ENCODE measurements at regions not wholly inside any gene's neighbourhood (a gene's known extent, or its start where the extent isn't known, plus 50 kb on each side); places are given as distances from the start of the nearest gene placed in this dataset.

- no peak for TF ChIP-seq HOMEZ (CRISPR knock-in tag; IDR thresholded peaks at IDR 0.05)
- no peak for TF ChIP-seq NCOR1 (IDR thresholded peaks at IDR 0.05)
- no peak for TF ChIP-seq ZNF395 (CRISPR knock-in tag; IDR thresholded peaks at IDR 0.05)
- TF ChIP-seq CHD2 (IDR thresholded peaks at IDR 0.05; ENCODE audit: low read depth, low read length), result no peak
- TF ChIP-seq TCF7L2 (IDR thresholded peaks at IDR 0.05; ENCODE audit: low read depth, low read length), result no peak
Measured at GRCh38 chr20:24775966-24776365, 173.1 kb upstream of the CST7 start (continued).

GRCh38 chr20:24776755-24777271 lies 172.3 kb upstream of the CST7 start:
- no peaks in the 10 kb centered on the region for H3K9me1 ChIP-seq (ENCODE audit: control insufficient read depth, insufficient read depth, low read length)
- H3K4me1 ChIP-seq (replicated peaks in 1 of 2; ENCODE audit: control insufficient read depth in 2 of 2, insufficient read depth in 2 of 2, low read length in 2 of 2), result no peaks in the 10 kb centered on the region
- CTCF ChIA-PET (ENCODE audit: low intra/inter-chr PET ratio), result no interaction called here
- no peak for ATAC-seq
- 0% methylated on average over 5 of the region's 6 CpGs for WGBS (ENCODE audit: insufficient coverage, low coverage, missing lambda C conversion rate)
- H3K4me3 ChIP-seq, result no peak overlapping the region
- DNase-seq (ENCODE audit: extremely low read depth in 1 of 4, low spot score in 3 of 4), result no peak
- no TSS peak for BruUV-seq (replicated peaks)
- in situ Hi-C loops (cut with MboI) (no loop called here), intact Hi-C loops (cut with micrococcal nuclease) (no loop called here)
- no peaks in the 10 kb centered on the region for H3K79me2 ChIP-seq (ENCODE audit: control insufficient read depth, insufficient read depth, low read length)
- H3K36me3 ChIP-seq (ENCODE audit: control insufficient read depth, insufficient read depth, low read length), result no peaks in the 10 kb centered on the region
- FAIRE-seq, result no peak
- H3K27ac ChIP-seq (ENCODE audit: extremely low read depth, low read depth, low read length), result no peak overlapping the region
- no peaks in the 10 kb centered on the region for H3K27me3 ChIP-seq (ENCODE audit: control insufficient read depth in 2 of 2, insufficient read depth in 2 of 2, low read length in 2 of 2)
- H3K4me2 ChIP-seq (ENCODE audit: insufficient read depth, low read length), result no peak overlapping the region
- H4K20me1 ChIP-seq (replicated peaks; ENCODE audit: control insufficient read depth, insufficient read depth, low read length), result no peaks in the 10 kb centered on the region
- no peak overlapping the region for H3K9ac ChIP-seq (ENCODE audit: insufficient read depth in 1 of 2, low read depth in 2 of 2, low read length in 2 of 2)
- H3K9me3 ChIP-seq (replicated peaks; ENCODE audit: control insufficient read depth, insufficient read depth, low read depth, low read length), result no peaks in the 10 kb centered on the region
- H2AFZ ChIP-seq (ENCODE audit: low read depth, low read length), result no peak overlapping the region
- POLR2A ChIA-PET, result no interaction called here
- TF ChIP-seq REST (IDR thresholded peaks at IDR 0.05; ENCODE audit: borderline replicate concordance) (no peak), REST (CRISPR knock-in tag; IDR thresholded peaks at IDR 0.05; ENCODE audit: low read depth) (no peak), MAFF (IDR thresholded peaks at IDR 0.05; ENCODE audit: low read length) (no peak), MBD1 (CRISPR knock-in tag; IDR thresholded peaks at IDR 0.05) (no peak)
